ENCODE measurements at regions not wholly inside any gene's neighbourhood (a gene's known extent, or its start where the extent isn't known, plus 50 kb on each side); places are given as distances from the start of the nearest gene placed in this dataset.

DNA sequence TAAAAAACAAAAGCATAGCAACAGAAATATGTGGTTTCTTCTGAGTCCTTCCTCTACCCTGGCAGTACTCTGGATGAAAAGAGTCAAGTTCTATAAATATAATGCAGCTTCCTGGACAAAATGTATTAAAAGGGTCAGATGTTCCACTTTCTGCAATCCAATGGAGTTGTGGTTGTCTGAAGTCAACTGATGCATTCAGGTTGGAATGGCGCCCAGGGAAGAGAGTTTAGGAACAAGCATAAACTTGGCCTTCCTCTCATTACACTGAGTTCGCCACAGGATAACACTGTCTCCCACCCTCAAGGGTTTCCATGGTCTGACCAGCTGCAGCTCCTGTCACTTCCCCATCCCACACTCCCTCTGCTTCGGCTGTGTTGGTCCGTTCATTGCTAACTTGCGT is 66.4 kb downstream of the PLEKHG1 start:
- ChIA-PET POLR2A (no interaction called here), CTCF (interaction anchor here (0.9 kb wide), 1 partner anchor 29 kb away, joined by 3 read pairs; no protein-coding TSS in a partner anchor)
- no peaks in the 10 kb centered on the region for H3K4me1 ChIP-seq (ENCODE audit: insufficient read depth, low read length)
- Mint-ChIP-seq H3K4me3 (no peak overlapping the region), H3K36me3 (ENCODE audit: low read depth) (no peaks in the 10 kb centered on the region), H3K27ac (no peak overlapping the region), H3K27me3 (no peaks in the 10 kb centered on the region), H3K4me1 (ENCODE audit: low read depth) (no peaks in the 10 kb centered on the region), H3K9me3 (no peaks in the 10 kb centered on the region)
- no peaks in the 10 kb centered on the region for H3K9me3 ChIP-seq (ENCODE audit: control insufficient read depth in 1 of 2, insufficient read depth in 1 of 2, low read length in 2 of 2)
- no peak overlapping the region for H3K27ac ChIP-seq (ENCODE audit: low read depth in 1 of 2, low read length in 2 of 2)
- DNase-seq (no peak), ATAC-seq (ENCODE audit: poor library complexity) (no peak)
- TF ChIP-seq, protein P1, sequence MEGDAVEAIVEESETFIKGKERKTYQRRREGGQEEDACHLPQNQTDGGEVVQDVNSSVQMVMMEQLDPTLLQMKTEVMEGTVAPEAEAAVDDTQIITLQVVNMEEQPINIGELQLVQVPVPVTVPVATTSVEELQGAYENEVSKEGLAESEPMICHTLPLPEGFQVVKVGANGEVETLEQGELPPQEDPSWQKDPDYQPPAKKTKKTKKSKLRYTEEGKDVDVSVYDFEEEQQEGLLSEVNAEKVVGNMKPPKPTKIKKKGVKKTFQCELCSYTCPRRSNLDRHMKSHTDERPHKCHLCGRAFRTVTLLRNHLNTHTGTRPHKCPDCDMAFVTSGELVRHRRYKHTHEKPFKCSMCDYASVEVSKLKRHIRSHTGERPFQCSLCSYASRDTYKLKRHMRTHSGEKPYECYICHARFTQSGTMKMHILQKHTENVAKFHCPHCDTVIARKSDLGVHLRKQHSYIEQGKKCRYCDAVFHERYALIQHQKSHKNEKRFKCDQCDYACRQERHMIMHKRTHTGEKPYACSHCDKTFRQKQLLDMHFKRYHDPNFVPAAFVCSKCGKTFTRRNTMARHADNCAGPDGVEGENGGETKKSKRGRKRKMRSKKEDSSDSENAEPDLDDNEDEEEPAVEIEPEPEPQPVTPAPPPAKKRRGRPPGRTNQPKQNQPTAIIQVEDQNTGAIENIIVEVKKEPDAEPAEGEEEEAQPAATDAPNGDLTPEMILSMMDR (IDR thresholded peaks at IDR 0.05) = no peak
- no peaks in the 10 kb centered on the region for H3K36me3 ChIP-seq (ENCODE audit: insufficient read depth, low read length)
- H3K4me3 ChIP-seq (ENCODE audit: low read length) = no peak overlapping the region
- intact Hi-C loops (cut with DNase I, micrococcal nuclease) = no loop called here
- H3K27me3 ChIP-seq (ENCODE audit: control insufficient read depth in 1 of 2, insufficient read depth in 2 of 2, low read length in 2 of 2) = no peaks in the 10 kb centered on the region

DNA sequence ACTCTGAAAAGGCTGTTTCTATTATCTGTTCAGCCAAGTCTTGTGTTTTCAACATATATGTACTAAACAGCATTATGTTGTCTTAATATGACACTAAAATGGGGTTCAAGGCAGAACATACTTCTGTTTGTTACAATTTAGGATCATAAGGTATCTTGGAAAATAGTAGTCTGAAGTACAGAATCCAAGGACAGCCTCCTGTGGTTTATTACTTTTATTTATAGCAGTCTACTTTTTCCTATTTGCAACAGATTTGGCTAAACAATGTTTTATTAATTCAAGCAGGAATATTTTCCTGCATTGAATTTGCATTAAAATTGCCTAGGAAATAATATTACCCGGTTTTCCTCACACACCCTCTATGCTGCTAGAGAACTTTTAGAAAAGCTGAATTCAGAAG is 67.7 kb downstream of the PLEKHG1 start:
- H3K4me3 Mint-ChIP-seq = no peak overlapping the region
- no peak overlapping the region for H3K27ac Mint-ChIP-seq
- no peaks in the 10 kb centered on the region for H3K27me3 Mint-ChIP-seq
- no peaks in the 10 kb centered on the region for H3K27me3 ChIP-seq (ENCODE audit: control insufficient read depth in 1 of 2, insufficient read depth in 2 of 2, low read length in 2 of 2)
- no peaks in the 10 kb centered on the region for H3K36me3 Mint-ChIP-seq (ENCODE audit: low read depth)
- ATAC-seq (ENCODE audit: poor library complexity) (no peak), DNase-seq (no peak)
- H3K9me3 Mint-ChIP-seq = no peaks in the 10 kb centered on the region
- H3K4me1 Mint-ChIP-seq (ENCODE audit: low read depth) = no peaks in the 10 kb centered on the region
- intact Hi-C loops (cut with DNase I, micrococcal nuclease) = no loop called here
- ChIA-PET CTCF (no interaction called here), POLR2A (no interaction called here)
- H3K4me3 ChIP-seq (ENCODE audit: low read length) = no peak overlapping the region
- no peaks in the 10 kb centered on the region for H3K9me3 ChIP-seq (ENCODE audit: control insufficient read depth in 1 of 2, insufficient read depth in 1 of 2, low read length in 2 of 2)
- no peaks in the 10 kb centered on the region for H3K36me3 ChIP-seq (ENCODE audit: insufficient read depth, low read length)
- TF ChIP-seq, protein P1 (IDR thresholded peaks at IDR 0.05) = no peak
- no peak overlapping the region for H3K27ac ChIP-seq (ENCODE audit: low read depth in 1 of 2, low read length in 2 of 2)
- H3K4me1 ChIP-seq (ENCODE audit: insufficient read depth, low read length) = no peaks in the 10 kb centered on the region

DNA sequence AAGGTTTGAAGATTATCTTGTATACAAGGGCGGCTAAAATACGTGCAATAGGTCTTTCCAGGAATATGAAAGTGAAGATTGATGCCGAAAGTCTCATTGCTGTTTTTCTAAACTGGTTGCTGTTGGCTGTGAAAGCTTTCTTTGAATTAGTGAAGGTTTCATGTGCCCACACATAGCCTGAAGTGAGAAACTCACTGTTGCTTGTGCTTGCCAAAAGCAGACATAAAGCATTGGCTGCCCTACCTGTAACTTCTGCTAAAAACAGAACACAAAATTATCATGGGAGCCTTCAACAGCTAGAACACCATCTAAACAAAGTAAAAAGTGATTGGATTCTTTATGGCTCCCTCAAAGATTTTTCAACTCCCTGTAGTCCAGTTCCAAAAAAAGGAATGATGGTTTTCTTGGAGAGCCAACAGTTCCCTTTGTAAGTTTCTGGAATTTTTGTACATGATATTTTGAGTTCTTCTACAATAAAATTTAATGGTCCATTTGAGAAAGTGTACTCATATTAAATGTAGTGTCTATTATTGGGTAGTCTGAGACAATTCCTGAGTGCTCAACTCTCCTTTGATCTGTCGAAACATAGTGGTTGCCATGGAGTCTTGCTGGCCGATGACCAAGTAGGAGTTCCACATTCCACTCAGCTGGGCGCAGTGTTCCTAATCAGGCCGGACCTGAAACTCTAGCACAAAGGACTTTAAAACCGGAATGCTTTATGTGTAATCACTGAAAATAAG is 68.5 kb downstream of the PLEKHG1 start:
- Mint-ChIP-seq H3K9me3 (no peaks in the 10 kb centered on the region), H3K27me3 (no peaks in the 10 kb centered on the region), H3K4me1 (ENCODE audit: low read depth) (no peaks in the 10 kb centered on the region), H3K27ac (no peak overlapping the region), H3K36me3 (ENCODE audit: low read depth) (no peaks in the 10 kb centered on the region), H3K4me3 (no peak overlapping the region)
- H3K4me3 ChIP-seq (ENCODE audit: low read length) = no peak overlapping the region
- no peak for DNase-seq
- no peaks in the 10 kb centered on the region for H3K36me3 ChIP-seq (ENCODE audit: insufficient read depth, low read length)
- no peaks in the 10 kb centered on the region for H3K4me1 ChIP-seq (ENCODE audit: insufficient read depth, low read length)
- no peak for ATAC-seq (ENCODE audit: poor library complexity)
- intact Hi-C loops (cut with DNase I, micrococcal nuclease) = no loop called here
- no peak overlapping the region for H3K27ac ChIP-seq (ENCODE audit: low read depth in 1 of 2, low read length in 2 of 2)
- ChIA-PET POLR2A (no interaction called here), CTCF (no interaction called here)
- no peaks in the 10 kb centered on the region for H3K27me3 ChIP-seq (ENCODE audit: control insufficient read depth in 1 of 2, insufficient read depth in 2 of 2, low read length in 2 of 2)
- TF ChIP-seq, protein P1 (IDR thresholded peaks at IDR 0.05) = no peak
- H3K9me3 ChIP-seq (ENCODE audit: control insufficient read depth in 1 of 2, insufficient read depth in 1 of 2, low read length in 2 of 2) = no peaks in the 10 kb centered on the region
